GM19023 (cell line): ENCODE measurements at regions not wholly inside any gene's neighbourhood (a gene's known extent, or its start where the extent isn't known, plus 50 kb on each side); places are given as distances from the start of the nearest gene placed in this dataset.
"Not testable (repeated sequence)": the region's sequence is repeated elsewhere in the genome, so short reads cannot be mapped to it uniquely, and the experiment has no call there.

ENCODE experiments used
- ATAC-seq: cut with Tn5 transposase; IDR thresholded peaks from one replicate; pipeline ENCODE4 v1.9.1; 2021; ENCODE audit warnings: mild to moderate bottlenecking, moderate library complexity; ENCODE audit not compliant: unreplicated experiment

GRCh38 chr10:28892818-28893547, 215.7 kb downstream of the BAMBI start:
- no peak for ATAC-seq

- ATAC-seq, result no peak
Measured at GRCh38 chr10:28894146-28894545, 216.8 kb downstream of the BAMBI start.

DNA sequence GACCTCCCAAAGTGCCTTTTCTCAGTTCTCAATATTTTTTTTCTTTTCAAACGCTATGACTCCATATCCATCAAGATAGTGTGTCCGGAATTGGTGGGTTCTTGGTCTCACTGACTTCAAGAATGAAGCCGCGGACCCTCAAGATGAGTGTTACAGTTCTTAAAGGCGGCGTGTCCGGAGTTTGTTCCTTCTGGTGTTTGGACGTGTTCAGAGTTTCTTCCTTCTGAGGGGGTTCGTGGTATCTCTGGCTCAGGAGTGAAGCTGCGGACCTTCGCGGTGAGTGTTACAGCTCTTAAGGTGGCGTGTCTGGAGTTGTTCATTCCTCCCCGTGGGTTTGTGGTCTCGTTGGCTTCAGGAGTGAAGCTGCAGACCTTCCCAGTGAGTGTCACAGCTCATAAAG, 218.3 kb downstream of the BAMBI start:
- not testable (repeated sequence) for ATAC-seq

GRCh38 chr10:28896791-28897409, 219.6 kb downstream of the BAMBI start:
- not testable (repeated sequence) for ATAC-seq

- no peak for ATAC-seq
Measured at GRCh38 chr10:28897617-28898464, 220.5 kb downstream of the BAMBI start.

- ATAC-seq, result no peak
Measured at GRCh38 chr10:28902215-28902614, 224.9 kb downstream of the BAMBI start.

DNA sequence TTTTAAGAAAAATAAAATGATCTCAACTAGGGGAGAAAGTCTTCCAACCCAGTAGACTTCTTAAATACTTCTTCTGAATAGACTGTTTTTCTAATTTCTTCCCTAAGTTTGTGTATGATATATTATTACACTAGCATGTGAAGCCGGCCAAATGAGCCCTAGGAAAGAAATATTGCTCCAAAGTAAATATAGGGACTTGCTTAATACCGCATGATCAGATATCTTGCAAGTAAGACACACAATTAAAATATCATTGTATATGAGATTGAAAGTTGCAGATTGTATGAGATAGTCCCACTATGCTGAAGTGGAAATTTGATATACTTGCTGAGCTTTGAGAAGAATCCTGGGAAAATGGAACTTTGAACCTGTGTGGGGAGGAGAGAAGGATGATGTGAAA, 225.7 kb downstream of the BAMBI start:
- no peak for ATAC-seq

- ATAC-seq, result no peak
Measured at GRCh38 chr10:28903736-28904135, 226.4 kb downstream of the BAMBI start.

GRCh38 chr10:28905371-28905770, 228.1 kb downstream of the BAMBI start:
- no peak for ATAC-seq

DNA sequence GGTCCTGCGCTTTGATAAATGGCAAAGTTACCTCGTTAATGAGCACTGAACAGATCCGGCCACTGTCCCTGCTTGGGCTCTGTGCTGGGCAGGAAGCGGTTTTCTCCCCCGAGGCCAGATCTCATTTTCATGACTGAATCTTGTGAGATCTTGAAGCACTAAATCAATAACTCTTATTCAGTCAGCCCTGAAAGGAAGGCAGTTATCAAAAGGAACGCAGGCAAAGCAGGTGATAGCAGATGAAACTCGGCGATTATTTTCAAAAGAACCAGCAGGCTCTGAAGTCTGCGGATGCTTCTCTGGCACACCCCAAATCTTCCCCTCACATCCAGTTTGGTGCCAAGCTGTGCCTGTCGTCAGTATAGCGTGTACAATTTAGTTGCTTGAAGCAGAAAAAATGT, 228.7 kb downstream of the BAMBI start:
- no peak for ATAC-seq

DNA sequence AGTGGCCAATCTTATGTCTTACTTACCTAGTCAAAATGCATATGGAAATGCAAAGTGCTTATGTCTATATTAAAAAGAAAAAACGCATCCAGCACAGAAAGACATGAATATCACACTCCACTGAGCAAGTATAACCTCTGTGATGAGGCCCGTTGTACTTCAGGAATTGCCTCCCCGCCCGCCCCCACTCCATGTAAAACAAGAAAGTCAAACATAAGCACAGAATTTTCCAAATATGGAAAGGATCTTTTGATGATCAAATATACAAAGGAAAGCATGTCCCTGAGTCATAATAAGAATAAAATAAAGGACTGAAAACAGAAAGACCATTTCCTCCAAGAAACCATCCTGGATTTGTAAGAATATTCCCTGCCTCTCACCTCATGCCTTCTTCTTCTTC, 229.1 kb downstream of the BAMBI start:
- ATAC-seq, result no peak

DNA sequence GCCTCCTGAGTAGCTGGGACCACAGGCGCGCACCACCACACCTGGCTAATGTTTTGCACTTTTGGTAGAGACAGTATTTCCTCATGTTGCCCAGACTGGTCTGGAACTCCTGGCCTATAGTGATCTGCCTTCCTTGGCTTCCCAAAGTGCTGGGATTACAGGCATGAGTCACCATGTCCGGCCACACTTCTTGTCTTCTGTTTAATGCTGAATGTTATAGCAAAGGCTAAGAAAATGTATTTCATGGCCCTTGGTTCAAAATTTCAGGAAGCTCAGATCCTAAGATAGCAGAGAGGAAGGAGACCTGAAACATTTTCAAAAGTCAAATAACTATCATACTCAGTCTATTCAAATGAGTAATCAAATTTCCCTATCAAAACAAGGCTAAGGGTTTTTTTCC, 229.6 kb downstream of the BAMBI start:
- ATAC-seq, result no peak

DNA sequence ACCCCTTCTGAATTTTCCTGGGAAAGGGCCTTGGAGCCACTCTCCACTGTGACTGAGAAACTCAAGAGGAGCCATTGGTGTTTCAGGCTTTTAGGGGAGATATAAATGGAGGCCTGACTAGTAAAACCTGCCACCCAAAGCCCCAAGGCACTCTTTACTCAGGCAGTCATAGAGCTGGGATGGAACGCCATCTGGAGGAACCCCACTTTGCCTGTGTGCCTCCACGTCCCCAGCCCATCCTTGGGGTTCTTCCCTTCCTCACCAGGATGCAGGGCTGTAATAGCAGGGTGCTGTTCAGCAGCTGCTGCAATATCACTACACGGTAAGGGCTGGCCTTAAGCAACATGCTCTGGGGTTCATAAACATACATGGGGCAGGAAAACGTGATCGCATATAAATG, 232.6 kb downstream of the BAMBI start:
- ATAC-seq, result no peak

DNA sequence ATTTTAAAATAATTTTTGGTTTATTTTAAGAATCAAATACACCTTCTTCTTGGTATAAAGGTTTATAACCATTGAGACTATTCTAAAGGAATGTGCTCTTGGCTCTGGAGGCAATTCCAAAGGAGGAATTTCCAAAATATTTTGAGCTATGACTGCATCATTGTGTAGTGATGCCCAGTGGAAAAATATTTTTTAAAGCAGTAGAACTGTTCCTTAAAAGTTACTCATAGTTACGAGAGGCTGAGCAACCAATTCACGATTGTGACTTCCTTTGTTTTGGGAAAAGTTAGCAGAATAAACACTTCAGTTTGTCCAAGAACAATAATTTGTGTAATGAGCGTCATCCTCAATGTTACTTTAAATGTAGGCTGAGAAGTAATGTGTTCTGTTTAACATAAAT, 233.6 kb downstream of the BAMBI start:
- no peak for ATAC-seq

DNA sequence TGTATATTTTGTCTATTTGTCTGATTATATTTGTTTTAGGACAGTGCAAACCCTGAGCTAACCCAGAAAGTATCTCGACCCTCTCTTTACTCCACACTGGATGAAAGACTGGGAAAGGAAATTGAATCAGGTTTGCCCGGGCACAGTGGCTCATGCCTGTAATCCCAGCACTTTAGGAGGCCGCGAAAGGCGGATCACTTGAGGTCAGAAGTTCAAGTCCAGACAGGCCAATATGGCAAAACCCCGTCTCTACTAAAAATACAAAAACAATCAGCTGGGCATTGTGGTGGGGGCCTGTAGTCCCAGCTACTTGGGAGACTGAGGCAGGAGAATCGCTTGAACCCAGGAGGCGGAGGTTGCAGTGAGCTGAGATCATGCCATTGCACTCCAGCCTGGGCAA, 234.2 kb downstream of the BAMBI start:
- ATAC-seq, result not testable (repeated sequence)

GRCh38 chr10:28912017-28912783, 234.9 kb downstream of the BAMBI start:
- no peak for ATAC-seq

DNA sequence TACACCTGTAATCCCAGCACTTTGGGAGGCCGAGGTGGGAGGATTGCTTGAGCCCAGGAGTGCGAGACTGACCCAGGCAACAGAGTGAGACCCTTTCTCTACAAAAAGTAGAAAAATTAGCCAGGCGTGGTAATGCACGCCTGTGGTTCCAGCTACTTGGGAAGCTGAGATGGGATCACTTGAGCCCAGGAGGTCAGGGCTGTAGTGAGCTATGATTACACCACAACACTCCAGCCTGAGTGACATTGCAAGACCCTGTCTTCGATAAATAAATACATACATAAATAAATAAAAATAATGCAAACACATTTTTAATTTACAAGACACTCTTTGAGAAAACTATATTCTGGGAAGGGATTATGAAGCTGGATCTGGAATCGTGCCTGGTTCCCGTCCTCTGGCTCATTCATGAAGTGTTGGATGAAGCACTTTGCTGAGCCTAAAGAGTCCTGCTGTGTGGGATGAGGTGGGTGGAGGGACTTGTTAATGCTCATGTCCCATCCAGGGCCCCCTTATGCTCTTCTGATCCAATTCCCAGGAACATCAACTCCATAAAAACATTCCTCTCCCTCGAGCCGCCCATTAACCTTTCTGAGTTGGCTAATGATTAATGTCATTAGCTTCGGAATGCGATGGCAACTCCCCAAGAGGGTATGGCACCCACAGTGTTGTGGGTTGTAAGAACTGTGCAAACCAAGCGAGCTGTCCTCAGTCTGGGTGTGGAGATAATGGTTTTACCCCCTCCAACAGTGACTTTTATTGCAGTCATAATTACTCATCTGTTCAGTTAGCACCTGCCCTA, 236.3 kb downstream of the BAMBI start:
- no peak for ATAC-seq

DNA sequence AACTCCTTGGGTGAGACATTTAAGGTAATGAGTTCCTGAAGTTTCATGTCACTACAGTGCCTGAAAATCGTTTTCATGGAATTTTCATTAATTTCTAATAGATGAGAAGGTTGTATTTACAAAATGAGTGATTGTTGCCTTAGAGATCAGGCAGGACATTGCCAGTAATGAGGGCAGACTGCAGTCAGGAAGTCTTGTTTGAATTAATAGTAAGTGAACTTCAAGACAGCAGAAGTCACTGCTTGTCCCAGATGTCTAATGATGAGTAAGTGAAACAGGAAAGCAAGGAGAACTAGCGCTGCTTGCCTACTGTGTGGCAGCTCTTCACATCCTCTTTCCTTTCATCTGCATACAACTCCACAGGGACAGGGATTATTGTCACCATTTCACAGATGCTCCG, 237.4 kb downstream of the BAMBI start:
- no peak for ATAC-seq

DNA sequence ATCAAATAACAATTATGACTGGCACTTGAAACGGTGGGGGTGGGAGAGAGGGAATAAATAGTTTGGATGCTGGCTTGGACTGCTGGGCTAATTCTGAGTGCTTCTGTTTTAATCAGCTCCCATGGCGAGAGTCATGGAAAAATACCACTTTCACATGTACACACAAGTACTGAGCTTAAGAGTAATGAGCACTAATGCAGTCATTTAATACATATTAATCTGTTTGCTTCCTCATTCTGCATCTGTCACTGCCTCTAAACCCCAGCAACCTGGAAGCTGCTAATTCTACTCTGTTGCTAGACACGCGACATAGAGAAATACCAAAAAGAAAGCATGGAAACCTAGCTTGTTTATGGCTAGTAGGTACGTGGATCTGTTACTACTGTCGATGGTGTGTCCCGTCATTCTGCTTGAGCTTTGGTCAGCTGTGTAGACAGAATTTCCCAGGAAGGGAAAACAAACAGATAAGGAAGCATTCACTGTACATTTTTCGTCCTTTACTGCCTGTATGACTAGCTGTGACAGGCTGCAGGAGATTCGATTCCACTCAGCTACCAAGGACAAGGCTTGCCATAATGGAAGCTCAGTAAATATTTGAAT, 238.8 kb downstream of the BAMBI start:
- no peak for ATAC-seq

DNA sequence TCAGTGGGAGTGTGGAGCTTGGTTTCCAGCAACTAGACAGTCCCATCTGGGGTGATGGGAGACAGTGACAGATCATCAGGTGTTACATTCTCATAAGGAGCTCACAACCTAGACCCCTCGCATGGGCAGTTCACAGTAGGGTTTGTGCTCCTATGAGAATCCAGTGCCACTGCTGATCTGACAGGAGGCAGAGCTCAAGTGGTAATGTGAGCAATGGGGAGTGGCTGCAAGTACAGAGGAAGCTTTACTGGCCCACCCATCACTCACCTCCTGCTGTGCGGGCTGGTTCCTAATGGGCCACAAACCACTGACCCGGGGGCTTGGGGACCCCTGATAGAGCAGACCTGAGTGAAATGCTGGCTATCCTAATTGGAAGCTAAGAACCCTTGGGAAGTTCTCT, 242.8 kb downstream of the BAMBI start:
- no peak for ATAC-seq
